OCI-M2 (cell line): ENCODE measurements at regions not wholly inside any gene's neighbourhood (a gene's known extent, or its start where the extent isn't known, plus 50 kb on each side); places are given as distances from the start of the nearest gene placed in this dataset.
A peak's percentile ranks its signal among the peaks of the same experiment; 100 is the strongest.

ENCODE experiments used
- DNase-seq: peaks from one replicate; lab custom pipeline; 2025; ENCODE audit not compliant: unreplicated experiment; lab: John Stamatoyannopoulos, UW

- DNase-seq: no peak
Measured at GRCh38 chr6:110033101-110033500, 55.0 kb downstream of the GPR6 start.

- DNase-seq: no peak
Measured at GRCh38 chr6:110033749-110034666, 55.9 kb downstream of the GPR6 start.

GRCh38 chr6:110034667-110035036 lies 56.5 kb downstream of the GPR6 start:
- DNase-seq: no peak

GRCh38 chr6:110035321-110035720 lies 57.2 kb downstream of the GPR6 start:
- no peak for DNase-seq

- no peak for DNase-seq
Measured at GRCh38 chr6:110036408-110037302, 58.5 kb downstream of the GPR6 start.

- no peak for DNase-seq
Measured at GRCh38 chr6:110037726-110038295, 59.7 kb downstream of the GPR6 start.

GRCh38 chr6:110039364-110039980 lies 61.4 kb downstream of the GPR6 start:
- peak; percentile 45 for DNase-seq

- no peak for DNase-seq
Measured at GRCh38 chr6:110039981-110040383, 61.9 kb downstream of the GPR6 start.

GRCh38 chr6:110040716-110041115 lies 62.6 kb downstream of the GPR6 start:
- DNase-seq: no peak

- no peak for DNase-seq
Measured at GRCh38 chr6:110041126-110041525, 63.0 kb downstream of the GPR6 start.

- DNase-seq: no peak
Measured at GRCh38 chr6:110041830-110042229, 63.7 kb downstream of the GPR6 start.

- no peak for DNase-seq
Measured at GRCh38 chr6:110042670-110043296, 64.7 kb downstream of the GPR6 start.

GRCh38 chr6:110043366-110043994 lies 65.4 kb downstream of the GPR6 start:
- DNase-seq: no peak

- no peak for DNase-seq
Measured at GRCh38 chr6:110044096-110044495, 66.0 kb downstream of the GPR6 start.

GRCh38 chr6:110044622-110045021 lies 66.5 kb downstream of the GPR6 start:
- no peak for DNase-seq

- no peak for DNase-seq
Measured at GRCh38 chr6:110048221-110048875, 70.2 kb downstream of the GPR6 start.

GRCh38 chr6:110049696-110050439 lies 71.8 kb downstream of the GPR6 start:
- no peak for DNase-seq
